ENCODE measurements at regions not wholly inside any gene's neighbourhood (a gene's known extent, or its start where the extent isn't known, plus 50 kb on each side); places are given as distances from the start of the nearest gene placed in this dataset.

DNA sequence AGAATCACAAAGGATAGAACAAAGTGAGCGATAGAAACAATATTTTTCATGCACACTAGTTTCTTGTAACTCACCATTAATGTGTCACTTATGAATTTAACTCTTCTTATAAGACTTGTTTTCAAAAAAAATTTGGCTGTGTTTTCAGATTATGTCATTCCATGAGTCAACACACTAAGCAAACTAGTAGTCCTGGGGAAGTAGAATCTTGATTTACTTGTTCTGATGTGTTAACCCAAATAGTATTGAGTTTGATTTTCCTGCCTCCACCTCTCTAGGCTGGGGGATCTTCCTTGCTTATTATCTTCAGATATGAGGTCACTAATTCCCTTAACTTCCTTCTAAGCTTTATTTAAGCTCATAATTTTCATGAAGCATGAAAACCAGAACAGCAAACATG, 151.0 kb upstream of the SEL1L start:
- TF ChIP-seq, protein P1, sequence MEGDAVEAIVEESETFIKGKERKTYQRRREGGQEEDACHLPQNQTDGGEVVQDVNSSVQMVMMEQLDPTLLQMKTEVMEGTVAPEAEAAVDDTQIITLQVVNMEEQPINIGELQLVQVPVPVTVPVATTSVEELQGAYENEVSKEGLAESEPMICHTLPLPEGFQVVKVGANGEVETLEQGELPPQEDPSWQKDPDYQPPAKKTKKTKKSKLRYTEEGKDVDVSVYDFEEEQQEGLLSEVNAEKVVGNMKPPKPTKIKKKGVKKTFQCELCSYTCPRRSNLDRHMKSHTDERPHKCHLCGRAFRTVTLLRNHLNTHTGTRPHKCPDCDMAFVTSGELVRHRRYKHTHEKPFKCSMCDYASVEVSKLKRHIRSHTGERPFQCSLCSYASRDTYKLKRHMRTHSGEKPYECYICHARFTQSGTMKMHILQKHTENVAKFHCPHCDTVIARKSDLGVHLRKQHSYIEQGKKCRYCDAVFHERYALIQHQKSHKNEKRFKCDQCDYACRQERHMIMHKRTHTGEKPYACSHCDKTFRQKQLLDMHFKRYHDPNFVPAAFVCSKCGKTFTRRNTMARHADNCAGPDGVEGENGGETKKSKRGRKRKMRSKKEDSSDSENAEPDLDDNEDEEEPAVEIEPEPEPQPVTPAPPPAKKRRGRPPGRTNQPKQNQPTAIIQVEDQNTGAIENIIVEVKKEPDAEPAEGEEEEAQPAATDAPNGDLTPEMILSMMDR (IDR thresholded peaks at IDR 0.05; ENCODE audit: extremely low read depth in 1 of 2, insufficient read depth in 1 of 2, low read depth in 1 of 2, low read length in 2 of 2) = no peak
- no peak for TF ChIP-seq POLR2A (IDR thresholded peaks at IDR 0.05; ENCODE audit: low read depth, low read length)
- no peak for TF ChIP-seq GATA2 (IDR thresholded peaks at IDR 0.05; ENCODE audit: insufficient read depth, insufficient read length, low read depth, low read length)
- no peak for TF ChIP-seq JUN (IDR thresholded peaks at IDR 0.05; ENCODE audit: borderline replicate concordance, insufficient read depth, insufficient read length, low read depth)
- TF ChIP-seq FOS (IDR thresholded peaks at IDR 0.05; ENCODE audit: borderline replicate concordance, insufficient read depth, low read length) = no peak
- TF ChIP-seq, protein P2, sequence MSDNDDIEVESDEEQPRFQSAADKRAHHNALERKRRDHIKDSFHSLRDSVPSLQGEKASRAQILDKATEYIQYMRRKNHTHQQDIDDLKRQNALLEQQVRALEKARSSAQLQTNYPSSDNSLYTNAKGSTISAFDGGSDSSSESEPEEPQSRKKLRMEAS (IDR thresholded peaks at IDR 0.05; ENCODE audit: insufficient read depth, insufficient read length) = no peak
- no peak for TF ChIP-seq POLR2AphosphoS5 (IDR thresholded peaks at IDR 0.05; ENCODE audit: insufficient read depth, low read depth, low read length)
- no peak for TF ChIP-seq EZH2 (IDR thresholded peaks at IDR 0.05; ENCODE audit: borderline replicate concordance, low read depth, low read length, severe bottlenecking)
- TF ChIP-seq MYC (IDR thresholded peaks at IDR 0.05; ENCODE audit: low read depth, low read length) = no peak
